ENCODE measurements at regions not wholly inside any gene's neighbourhood (a gene's known extent, or its start where the extent isn't known, plus 50 kb on each side); places are given as distances from the start of the nearest gene placed in this dataset.

GRCh38 chr15:48012191-48012590, 108.6 kb upstream of the SLC24A5 start:
- DNase-seq (ENCODE audit: low read depth, low spot score): no peak
- H3K9me3 ChIP-seq (ENCODE audit: low read depth, low read length): no peaks in the 10 kb centered on the region
- no peaks in the 10 kb centered on the region for H3K36me3 ChIP-seq (ENCODE audit: insufficient read depth, low read length)
- no peak overlapping the region for H3K27ac ChIP-seq
- H3K9ac ChIP-seq (ENCODE audit: insufficient read length): no peak overlapping the region
- TF ChIP-seq POLR2AphosphoS5 (IDR thresholded peaks at IDR 0.05; ENCODE audit: borderline replicate concordance, low read depth, low read length): no peak
- no peak overlapping the region for H3K4me3 ChIP-seq

GRCh38 chr15:48016865-48017264, 103.9 kb upstream of the SLC24A5 start:
- Histone ChIP-seq H3K4me3 (no peak overlapping the region), H3K36me3 (ENCODE audit: insufficient read depth, low read length) (no peaks in the 10 kb centered on the region), H3K27ac (no peak overlapping the region), H3K9me3 (ENCODE audit: low read depth, low read length) (no peaks in the 10 kb centered on the region), H3K9ac (ENCODE audit: insufficient read length) (no peak overlapping the region)
- TF ChIP-seq FOXP2 (optimal IDR thresholded peaks at IDR 0.05; ENCODE audit: control extremely low read depth, extremely low read length, insufficient read depth) (no peak), EZH2 (IDR thresholded peaks at IDR 0.05) (no peak), POLR2AphosphoS5 (IDR thresholded peaks at IDR 0.05; ENCODE audit: borderline replicate concordance, low read depth, low read length) (no peak)
- no peak for DNase-seq (ENCODE audit: low read depth, low spot score)

- no peak for DNase-seq (ENCODE audit: low read depth, low spot score)
- Histone ChIP-seq H3K4me3 (no peak overlapping the region), H3K9ac (ENCODE audit: insufficient read length) (no peak overlapping the region), H3K36me3 (ENCODE audit: insufficient read depth, low read length) (no peaks in the 10 kb centered on the region), H3K9me3 (ENCODE audit: low read depth, low read length) (no peaks in the 10 kb centered on the region), H3K27ac (no peak overlapping the region)
- TF ChIP-seq FOXP2 (optimal IDR thresholded peaks at IDR 0.05; ENCODE audit: control extremely low read depth, extremely low read length, insufficient read depth) (no peak), EZH2 (IDR thresholded peaks at IDR 0.05) (no peak), POLR2AphosphoS5 (IDR thresholded peaks at IDR 0.05; ENCODE audit: borderline replicate concordance, low read depth, low read length) (no peak)
These were observed 103.0 kb upstream of the SLC24A5 start for GRCh38 chr15:48017747-48018146.

GRCh38 chr15:48020166-48020565, 100.6 kb upstream of the SLC24A5 start:
- no peaks in the 10 kb centered on the region for H3K36me3 ChIP-seq (ENCODE audit: insufficient read depth, low read length)
- no peak overlapping the region for H3K9ac ChIP-seq (ENCODE audit: insufficient read length)
- DNase-seq (ENCODE audit: low read depth, low spot score): no peak
- H3K4me3 ChIP-seq: no peak overlapping the region
- no peak overlapping the region for H3K27ac ChIP-seq
- no peak for TF ChIP-seq EZH2 (IDR thresholded peaks at IDR 0.05)
- TF ChIP-seq POLR2AphosphoS5 (IDR thresholded peaks at IDR 0.05; ENCODE audit: borderline replicate concordance, low read depth, low read length): no peak
- no peak for TF ChIP-seq FOXP2 (optimal IDR thresholded peaks at IDR 0.05; ENCODE audit: control extremely low read depth, extremely low read length, insufficient read depth)
- H3K9me3 ChIP-seq (ENCODE audit: low read depth, low read length): no peaks in the 10 kb centered on the region

GRCh38 chr15:48021336-48022086, 99.3 kb upstream of the SLC24A5 start:
- Histone ChIP-seq H3K9me3 (ENCODE audit: low read depth, low read length) (no peaks in the 10 kb centered on the region), H3K4me3 (no peak overlapping the region), H3K9ac (ENCODE audit: insufficient read length) (no peak overlapping the region), H3K27ac (no peak overlapping the region), H3K36me3 (ENCODE audit: insufficient read depth, low read length) (no peaks in the 10 kb centered on the region)
- DNase-seq (ENCODE audit: low read depth, low spot score): no peak
- no peak for TF ChIP-seq FOXP2 (optimal IDR thresholded peaks at IDR 0.05; ENCODE audit: control extremely low read depth, extremely low read length, insufficient read depth)
- no peak for TF ChIP-seq EZH2 (IDR thresholded peaks at IDR 0.05)

GRCh38 chr15:48025118-48025517, 95.7 kb upstream of the SLC24A5 start:
- no peak overlapping the region for H3K4me3 ChIP-seq
- DNase-seq (ENCODE audit: low read depth, low spot score): no peak
- no peak overlapping the region for H3K27ac ChIP-seq
- no peaks in the 10 kb centered on the region for H3K36me3 ChIP-seq (ENCODE audit: insufficient read depth, low read length)
- TF ChIP-seq FOXP2 (optimal IDR thresholded peaks at IDR 0.05; ENCODE audit: control extremely low read depth, extremely low read length, insufficient read depth) (no peak), EZH2 (IDR thresholded peaks at IDR 0.05) (no peak), POLR2AphosphoS5 (IDR thresholded peaks at IDR 0.05; ENCODE audit: borderline replicate concordance, low read depth, low read length) (no peak)
- no peak overlapping the region for H3K9ac ChIP-seq (ENCODE audit: insufficient read length)
- H3K9me3 ChIP-seq (ENCODE audit: low read depth, low read length): no peaks in the 10 kb centered on the region

- Histone ChIP-seq H3K27ac (no peak overlapping the region), H3K9me3 (ENCODE audit: low read depth, low read length) (no peaks in the 10 kb centered on the region), H3K36me3 (ENCODE audit: insufficient read depth, low read length) (no peaks in the 10 kb centered on the region), H3K9ac (ENCODE audit: insufficient read length) (no peak overlapping the region), H3K4me3 (no peak overlapping the region)
- no peak for DNase-seq (ENCODE audit: low read depth, low spot score)
- TF ChIP-seq POLR2AphosphoS5 (IDR thresholded peaks at IDR 0.05; ENCODE audit: borderline replicate concordance, low read depth, low read length) (no peak), FOXP2 (optimal IDR thresholded peaks at IDR 0.05; ENCODE audit: control extremely low read depth, extremely low read length, insufficient read depth) (no peak), EZH2 (IDR thresholded peaks at IDR 0.05) (no peak)
These were observed 92.1 kb upstream of the SLC24A5 start for GRCh38 chr15:48028712-48029111.

GRCh38 chr15:48029642-48030041, 91.1 kb upstream of the SLC24A5 start:
- DNase-seq (ENCODE audit: low read depth, low spot score): no peak
- Histone ChIP-seq H3K27ac (no peak overlapping the region), H3K9ac (ENCODE audit: insufficient read length) (no peak overlapping the region)

GRCh38 chr15:48031466-48031865, 89.3 kb upstream of the SLC24A5 start:
- Histone ChIP-seq H3K9me3 (ENCODE audit: low read depth, low read length) (no peaks in the 10 kb centered on the region), H3K4me3 (no peak overlapping the region), H3K27ac (no peak overlapping the region), H3K36me3 (ENCODE audit: insufficient read depth, low read length) (no peaks in the 10 kb centered on the region), H3K9ac (ENCODE audit: insufficient read length) (no peak overlapping the region)
- TF ChIP-seq POLR2AphosphoS5 (IDR thresholded peaks at IDR 0.05; ENCODE audit: borderline replicate concordance, low read depth, low read length) (no peak), FOXP2 (optimal IDR thresholded peaks at IDR 0.05; ENCODE audit: control extremely low read depth, extremely low read length, insufficient read depth) (no peak), EZH2 (IDR thresholded peaks at IDR 0.05) (no peak)
- no peak for DNase-seq (ENCODE audit: low read depth, low spot score)

More at GRCh38 chr15:48029642-48030041, 91.1 kb upstream of the SLC24A5 start:
- H3K9me3 ChIP-seq (ENCODE audit: low read depth, low read length): no peaks in the 10 kb centered on the region
- no peak overlapping the region for H3K4me3 ChIP-seq
- TF ChIP-seq POLR2AphosphoS5 (IDR thresholded peaks at IDR 0.05; ENCODE audit: borderline replicate concordance, low read depth, low read length): no peak
- no peak for TF ChIP-seq EZH2 (IDR thresholded peaks at IDR 0.05)
- TF ChIP-seq FOXP2 (optimal IDR thresholded peaks at IDR 0.05; ENCODE audit: control extremely low read depth, extremely low read length, insufficient read depth): no peak
- no peaks in the 10 kb centered on the region for H3K36me3 ChIP-seq (ENCODE audit: insufficient read depth, low read length)
